HCT116 (cell line): ENCODE measurements at regions not wholly inside any gene's neighbourhood (a gene's known extent, or its start where the extent isn't known, plus 50 kb on each side); places are given as distances from the start of the nearest gene placed in this dataset.

ENCODE experiments used
- ATAC-seq: fragments of 200-7000 bp; cut with Tn5 transposase; 2 replicates; pipeline ENCODE4 v1.9.1; 2020; ENCODE audit warnings: mild to moderate bottlenecking, moderate library complexity
- BruUV-seq: library from RNA; stranded (reverse); fragments of 400-500 nt; replicated peaks from 2 replicates; lab custom pipeline; 2021; lab: Mats Ljungman, UMichigan
- CTCF ChIA-PET: fragments of 300-600 bp; sonication (Branson Sonifier 250); formaldehyde crosslinking; loops from one replicate; lab custom pipeline; 2021; ENCODE audit warnings: antibody characterized with exemption; lab: Charles Lee
- POLR2A ChIA-PET: fragments of 300-600, 350-600 bp; sonication (Branson Sonifier 250); formaldehyde crosslinking; loops from one replicate; lab custom pipeline; 2021; ENCODE audit warnings: antibody characterized with exemption; lab: Charles Lee
- RAD21 ChIA-PET, 2 experiments: fragments of 300-600 bp; sonication (Branson Sonifier 250); formaldehyde crosslinking; loops; one replicate each; lab custom pipeline; 2023; ENCODE audit warnings: low total read pairs in 2 of 2; ENCODE audit not compliant: uncharacterized antibody in 2 of 2, unreplicated experiment in 2 of 2, low non-redundant PET in 1 of 2; lab: Charles Lee
- DNase-seq: peaks from one replicate; pipeline ENCODE4 v3.0.0-alpha.2; 2010; ENCODE audit warnings: low read depth, low spot score
- H2AFZ ChIP-seq: fragments of 200-600 bp; shearing (Covaris generic), sonication (generic); 2 replicates; pipeline ENCODE4 v1.6.1; 2017; ENCODE audit warnings: low read depth, mixed run types, mixed read lengths, antibody characterized with exemption, low read length; ENCODE audit not compliant: poor library complexity, severe bottlenecking
- H3K27ac ChIP-seq: 2 replicates; pipeline ENCODE4 v1.5.1; 2012; ENCODE audit warnings: low read depth, low read length
- H3K27me3 ChIP-seq: fragments of 200-600 bp; sonication (generic); 2 replicates; pipeline ENCODE4 v1.6.1; 2016; ENCODE audit warnings: mixed run types, low read length, mixed read lengths; ENCODE audit not compliant: insufficient read depth
- H3K36me3 ChIP-seq, 2 experiments: fragments of 200-500 bp in 1 of 2; fragments of 200-600 bp in 1 of 2; sonication (Bioruptor generic) in 1 of 2; sonication (generic) in 1 of 2; 2 replicates each; pipeline versions ENCODE4 v1.5.1 to v1.6.1; 2014 to 2016; ENCODE audit warnings: low read length in 2 of 2, inconsistent platforms in 1 of 2, mixed read lengths in 1 of 2, mixed run types in 1 of 2; ENCODE audit not compliant: insufficient read depth in 2 of 2, control insufficient read depth in 1 of 2
- H3K4me1 ChIP-seq, 2 experiments: fragments of 200-600 bp in 1 of 2; sonication (generic) in 1 of 2; 2 replicates each; pipeline versions ENCODE4 v1.5.1 to v1.6.1; 2012 to 2017; ENCODE audit warnings: low read length in 2 of 2, inconsistent platforms in 1 of 2, mild to moderate bottlenecking in 1 of 2, mixed read lengths in 1 of 2, mixed run types in 1 of 2, moderate library complexity in 1 of 2; ENCODE audit not compliant: insufficient read depth in 2 of 2, control insufficient read depth in 1 of 2
- H3K4me2 ChIP-seq: fragments of 200-600 bp; sonication (generic); 2 replicates; pipeline ENCODE4 v1.6.1; 2017; ENCODE audit warnings: mixed run types, low read length, mixed read lengths
- H3K4me3 ChIP-seq, 2 experiments: fragments of 200-600 bp in 1 of 2; sonication (generic) in 1 of 2; replicated peaks in 1 of 2; 2 replicates each; pipeline ENCODE4 v1.5.1; 2011 to 2016; ENCODE audit warnings: low read length in 2 of 2, control low read depth in 1 of 2, low read depth in 1 of 2, mild to moderate bottlenecking in 1 of 2, mixed read lengths in 1 of 2, mixed run types in 1 of 2
- H3K79me2 ChIP-seq: fragments of 200-600 bp; sonication (generic); 2 replicates; pipeline ENCODE4 v1.6.1; 2017; ENCODE audit warnings: mild to moderate bottlenecking, mixed run types, low read length, moderate library complexity, mixed read lengths; ENCODE audit not compliant: insufficient read depth
- H3K9ac ChIP-seq: fragments of 200-600 bp; sonication (generic); 2 replicates; pipeline ENCODE4 v1.6.1; 2016; ENCODE audit warnings: low read length, mixed read lengths
- H3K9me2 ChIP-seq: fragments of 200-600 bp; sonication (generic), shearing (Covaris generic); 2 replicates; pipeline ENCODE4 v1.6.1; 2017; ENCODE audit warnings: mixed run types, mild to moderate bottlenecking, moderate library complexity; ENCODE audit not compliant: insufficient read depth
- H3K9me3 ChIP-seq, 2 experiments: fragments of 200-500 bp in 1 of 2; fragments of 200-600 bp in 1 of 2; sonication (Bioruptor generic) in 1 of 2; sonication (generic) in 1 of 2; 2 replicates each; pipeline ENCODE4 v1.6.1; 2014 to 2017; ENCODE audit warnings: low read length in 2 of 2, mixed read lengths in 2 of 2, inconsistent platforms in 1 of 2, low read depth in 1 of 2, mild to moderate bottlenecking in 1 of 2, mixed run types in 1 of 2, moderate library complexity in 1 of 2; ENCODE audit not compliant: control insufficient read depth in 1 of 2, insufficient read depth in 1 of 2
- H4K20me1 ChIP-seq: fragments of 200-600 bp; sonication (generic), shearing (Covaris generic); 2 replicates; pipeline ENCODE4 v1.6.1; 2017; ENCODE audit warnings: mixed run types, mild to moderate bottlenecking, moderate library complexity; ENCODE audit not compliant: insufficient read depth
- CBX3 ChIP-seq: IDR thresholded peaks from 2 replicates; pipeline ENCODE4 v1.6.1; 2012; ENCODE audit warnings: low read depth
- EGR1 ChIP-seq: IDR thresholded peaks from 2 replicates; pipeline ENCODE4 v1.6.1; 2012; ENCODE audit warnings: low read depth
- ELF1 ChIP-seq: IDR thresholded peaks from 2 replicates; pipeline ENCODE4 v1.6.1; 2012; ENCODE audit warnings: low read depth, borderline replicate concordance
- EZH2phosphoT487 ChIP-seq: fragments of 200-600 bp; IDR thresholded peaks from 2 replicates; pipeline ENCODE4 v1.6.1; 2018; ENCODE audit warnings: antibody characterized with exemption, borderline replicate concordance
- FOSL1 ChIP-seq: IDR thresholded peaks from 2 replicates; pipeline ENCODE4 v1.6.1; 2012; ENCODE audit warnings: low read depth
- SIN3A ChIP-seq: IDR thresholded peaks from 2 replicates; pipeline ENCODE4 v1.6.1; 2012; ENCODE audit warnings: low read depth
- SP1 ChIP-seq: IDR thresholded peaks from 2 replicates; pipeline ENCODE4 v1.6.1; 2012; ENCODE audit warnings: low read depth
- intact Hi-C: fragments of 100-400 bp; cut with micrococcal nuclease; formaldehyde crosslinking; loops from 2 replicates; pipeline ENCODE4 v1.10.0; 2022
- TF ChIP-seq, protein P1 (sequence below): IDR thresholded peaks from 2 replicates; pipeline ENCODE4 v1.6.1; 2012

DNA sequence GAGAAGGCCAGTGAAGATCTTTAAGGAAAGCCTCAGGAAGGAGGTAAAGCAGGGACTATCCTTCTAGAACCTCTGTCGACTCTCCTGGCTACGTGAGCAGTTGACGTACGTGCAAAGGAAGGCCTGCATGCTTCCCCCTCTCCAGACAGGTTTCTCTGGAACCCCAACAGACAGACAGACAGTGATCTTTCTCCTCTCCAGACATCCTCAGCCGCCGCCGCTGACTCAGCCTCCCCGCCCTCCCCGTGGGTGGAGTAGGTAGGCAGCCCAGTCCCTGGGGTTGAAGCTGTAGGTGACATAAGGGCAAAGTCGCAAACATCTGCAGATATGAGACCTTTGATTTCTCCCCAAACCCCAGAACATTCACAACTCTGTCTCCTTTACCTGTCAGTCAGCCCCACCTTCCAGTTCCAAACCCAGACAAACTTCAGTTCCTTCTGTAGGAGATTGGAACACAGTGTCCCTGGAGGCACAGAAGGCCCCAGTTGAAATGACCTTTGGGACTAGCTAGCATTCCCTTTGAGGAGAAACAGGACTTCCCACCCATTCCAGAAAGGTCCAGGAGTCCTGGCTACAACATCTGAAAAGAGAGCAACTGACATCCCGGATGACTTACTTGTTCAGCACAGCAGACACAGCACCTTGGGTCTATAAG lies 146.0 kb upstream of the JUN start:
- H3K9me3 ChIP-seq: no peaks in the 10 kb centered on the region
- TF ChIP-seq FOSL1 (peak; percentile 47; the same call in 1 of the 2 replicates), EZH2phosphoT487 (no peak), SP1 (peak; percentile 32), EGR1 (peak; percentile 82), CBX3 (0 out of 2 replicates have a peak, but pooled peaks have one; percentile 41)
- TF ChIP-seq, protein P1, sequence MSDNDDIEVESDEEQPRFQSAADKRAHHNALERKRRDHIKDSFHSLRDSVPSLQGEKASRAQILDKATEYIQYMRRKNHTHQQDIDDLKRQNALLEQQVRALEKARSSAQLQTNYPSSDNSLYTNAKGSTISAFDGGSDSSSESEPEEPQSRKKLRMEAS: no peak
- H4K20me1 ChIP-seq: no peaks in the 10 kb centered on the region
- CTCF ChIA-PET: no interaction called here
- H3K4me3 ChIP-seq: no peak overlapping the region
- H3K9me2 ChIP-seq: no peaks in the 10 kb centered on the region
- intact Hi-C loops: no loop called here
- no peak overlapping the region for H3K9ac ChIP-seq
- H2AFZ ChIP-seq: no peak overlapping the region
- H3K27me3 ChIP-seq: peaks cover 19% of the 10 kb centered on the region; the same call in 1 of the 2 replicates
- peak overlapping the region; percentile 51 for H3K4me2 ChIP-seq
- POLR2A ChIA-PET: no interaction called here
- H3K27ac ChIP-seq: no peak overlapping the region
- no peaks in the 10 kb centered on the region for H3K36me3 ChIP-seq
- no peaks in the 10 kb centered on the region for H3K79me2 ChIP-seq
- BruUV-seq: no TSS peak
- DNase-seq: no peak
- RAD21 ChIA-PET: no interaction called here
- ATAC-seq: peak; percentile 66
- H3K4me1 ChIP-seq: peaks cover 21 to 40% of the 10 kb centered on the region in 2 experiments

DNA sequence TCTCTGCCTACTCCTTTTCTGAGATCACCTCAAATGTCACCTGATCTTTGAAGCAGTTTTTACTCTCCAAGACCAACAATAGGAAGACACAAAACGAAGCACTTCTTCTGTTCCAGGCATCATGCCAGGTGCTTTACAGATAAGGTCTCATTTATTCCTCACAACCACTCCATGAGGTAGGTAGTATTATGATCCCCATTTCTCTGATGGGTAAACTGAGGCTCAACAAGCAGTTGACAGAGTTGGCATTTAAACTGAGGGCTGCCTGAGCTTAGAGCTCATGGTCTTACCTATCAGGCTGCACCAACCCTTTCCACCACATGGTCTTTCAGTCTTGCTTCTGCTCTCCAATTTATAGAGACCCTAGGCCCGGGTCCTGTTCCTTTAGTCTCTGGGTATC lies 147.2 kb upstream of the JUN start:
- no peak for DNase-seq

More for the DNA sequence above, 147.2 kb upstream of the JUN start:
- H3K36me3 ChIP-seq: no peaks in the 10 kb centered on the region
- CTCF ChIA-PET: no interaction called here
- H3K9ac ChIP-seq: no peak overlapping the region
- TF ChIP-seq ELF1 (no peak), CBX3 (no peak), SIN3A (no peak)
- TF ChIP-seq, protein P1: no peak
- no TSS peak for BruUV-seq
- H3K9me3 ChIP-seq: no peaks in the 10 kb centered on the region
- no peak overlapping the region for H3K27ac ChIP-seq
- POLR2A ChIA-PET: no interaction called here
- RAD21 ChIA-PET: no interaction called here
- no peak for ATAC-seq
- no peaks in the 10 kb centered on the region for H3K79me2 ChIP-seq
- no peak overlapping the region for H2AFZ ChIP-seq
- H3K4me1 ChIP-seq: peaks cover 21 to 40% of the 10 kb centered on the region in 2 experiments
- no peaks in the 10 kb centered on the region for H4K20me1 ChIP-seq
- H3K27me3 ChIP-seq: peaks cover 19% of the 10 kb centered on the region; the same call in 1 of the 2 replicates
- intact Hi-C loops: no loop called here
- no peak overlapping the region for H3K4me2 ChIP-seq
- H3K4me3 ChIP-seq: no peak overlapping the region
- no peaks in the 10 kb centered on the region for H3K9me2 ChIP-seq
